ENCODE measurements at regions not wholly inside any gene's neighbourhood (a gene's known extent, or its start where the extent isn't known, plus 50 kb on each side); places are given as distances from the start of the nearest gene placed in this dataset.

DNA sequence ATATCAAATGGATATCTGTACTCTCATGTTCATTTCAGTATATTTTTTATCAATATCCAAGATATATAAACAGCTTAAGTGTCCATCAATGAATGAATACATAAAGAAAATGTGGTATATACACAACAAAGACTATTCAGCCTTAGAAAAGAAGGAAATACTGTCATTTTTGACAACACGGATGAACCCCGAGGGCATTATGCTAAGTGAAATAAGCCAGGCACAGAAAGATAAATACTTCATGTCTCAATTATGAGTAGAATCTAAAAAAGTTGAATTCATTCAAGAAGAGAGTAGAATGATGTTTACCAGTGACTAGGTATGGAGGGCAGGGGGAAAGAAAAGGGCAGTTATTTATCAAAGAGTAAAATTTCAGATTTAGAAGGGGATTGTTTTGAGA lies 949.8 kb upstream of the TYRP1 start:
- H3K4me1 ChIP-seq: no peaks in the 10 kb centered on the region
- WGBS, 2 donors (ENCODE audit: low coverage in 1 of 2): 71 to 100% methylated on average over 2 of the region's 2 CpGs
- no peaks in the 10 kb centered on the region for H3K36me3 ChIP-seq
- H3K4me3 ChIP-seq: no peak overlapping the region
- TF ChIP-seq POLR2A (IDR thresholded peaks at IDR 0.05) (no peak), POLR2AphosphoS5 (IDR thresholded peaks at IDR 0.05) (no peak)
- H3K27ac ChIP-seq: no peak overlapping the region
- no peaks in the 10 kb centered on the region for H3K9me3 ChIP-seq
- no peak for ATAC-seq
- H3K27me3 ChIP-seq: no peaks in the 10 kb centered on the region

DNA sequence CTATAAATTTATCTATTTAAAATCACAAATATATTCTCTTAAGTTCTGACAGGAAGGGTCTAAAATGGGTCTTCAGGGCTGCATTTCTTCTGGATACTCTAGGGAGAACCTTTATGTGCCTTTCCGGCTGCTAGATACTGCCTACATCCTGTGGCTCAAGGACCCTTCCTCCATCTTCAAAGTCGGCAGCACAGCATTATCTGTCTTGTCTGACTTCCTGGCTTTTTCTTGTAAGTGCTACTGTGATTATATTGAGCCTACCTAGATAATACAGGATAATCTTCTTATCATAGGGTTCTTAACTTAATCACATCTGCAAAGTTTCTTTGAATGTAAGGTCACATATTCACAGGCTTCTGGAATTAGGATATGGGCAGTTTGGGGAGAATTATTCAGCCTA lies 943.8 kb upstream of the TYRP1 start:
- no peak for ATAC-seq
- no peaks in the 10 kb centered on the region for H3K27me3 ChIP-seq
- H3K4me1 ChIP-seq: no peaks in the 10 kb centered on the region
- TF ChIP-seq EP300 (IDR thresholded peaks at IDR 0.05): no peak
- TF ChIP-seq POLR2A (IDR thresholded peaks at IDR 0.05): no peak
- no peak for TF ChIP-seq POLR2AphosphoS5 (IDR thresholded peaks at IDR 0.05)
- TF ChIP-seq, protein P1, sequence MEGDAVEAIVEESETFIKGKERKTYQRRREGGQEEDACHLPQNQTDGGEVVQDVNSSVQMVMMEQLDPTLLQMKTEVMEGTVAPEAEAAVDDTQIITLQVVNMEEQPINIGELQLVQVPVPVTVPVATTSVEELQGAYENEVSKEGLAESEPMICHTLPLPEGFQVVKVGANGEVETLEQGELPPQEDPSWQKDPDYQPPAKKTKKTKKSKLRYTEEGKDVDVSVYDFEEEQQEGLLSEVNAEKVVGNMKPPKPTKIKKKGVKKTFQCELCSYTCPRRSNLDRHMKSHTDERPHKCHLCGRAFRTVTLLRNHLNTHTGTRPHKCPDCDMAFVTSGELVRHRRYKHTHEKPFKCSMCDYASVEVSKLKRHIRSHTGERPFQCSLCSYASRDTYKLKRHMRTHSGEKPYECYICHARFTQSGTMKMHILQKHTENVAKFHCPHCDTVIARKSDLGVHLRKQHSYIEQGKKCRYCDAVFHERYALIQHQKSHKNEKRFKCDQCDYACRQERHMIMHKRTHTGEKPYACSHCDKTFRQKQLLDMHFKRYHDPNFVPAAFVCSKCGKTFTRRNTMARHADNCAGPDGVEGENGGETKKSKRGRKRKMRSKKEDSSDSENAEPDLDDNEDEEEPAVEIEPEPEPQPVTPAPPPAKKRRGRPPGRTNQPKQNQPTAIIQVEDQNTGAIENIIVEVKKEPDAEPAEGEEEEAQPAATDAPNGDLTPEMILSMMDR (IDR thresholded peaks at IDR 0.05): no peak
- H3K36me3 ChIP-seq: no peaks in the 10 kb centered on the region
- no peaks in the 10 kb centered on the region for H3K9me3 ChIP-seq
- 55 to 76% methylated on average over 2 of the region's 2 CpGs for WGBS, 2 donors (ENCODE audit: low coverage in 1 of 2)
- no peak overlapping the region for H3K4me3 ChIP-seq
- no peak overlapping the region for H3K27ac ChIP-seq

DNA sequence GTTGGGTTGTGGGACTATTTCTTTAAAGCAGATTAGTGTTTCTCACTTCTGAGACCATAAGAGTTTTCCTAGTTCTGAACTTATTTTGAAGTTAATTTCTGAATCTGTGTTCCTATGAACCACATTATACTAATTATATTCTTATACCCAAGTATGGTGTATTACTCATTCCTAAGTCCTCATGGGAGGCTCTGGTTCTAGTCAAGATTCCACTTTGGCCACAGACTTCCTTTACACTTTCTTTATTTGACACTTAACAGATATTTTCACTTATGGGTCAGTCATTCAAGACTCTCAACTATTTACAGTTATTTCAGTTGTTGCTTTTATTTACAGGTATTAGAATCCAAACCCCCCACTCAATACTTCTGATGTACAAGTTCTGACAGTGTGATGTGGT lies 937.2 kb upstream of the TYRP1 start:
- Histone ChIP-seq H3K9me3 (no peaks in the 10 kb centered on the region), H3K36me3 (no peaks in the 10 kb centered on the region), H3K27me3 (no peaks in the 10 kb centered on the region), H3K27ac (no peak overlapping the region), H3K4me3 (no peak overlapping the region), H3K4me1 (no peaks in the 10 kb centered on the region)
- no peak for TF ChIP-seq POLR2AphosphoS5 (IDR thresholded peaks at IDR 0.05)
- TF ChIP-seq EP300 (IDR thresholded peaks at IDR 0.05): no peak
- TF ChIP-seq, protein P1 (IDR thresholded peaks at IDR 0.05): no peak
- no peak for TF ChIP-seq POLR2A (IDR thresholded peaks at IDR 0.05)
- ATAC-seq: no peak

DNA sequence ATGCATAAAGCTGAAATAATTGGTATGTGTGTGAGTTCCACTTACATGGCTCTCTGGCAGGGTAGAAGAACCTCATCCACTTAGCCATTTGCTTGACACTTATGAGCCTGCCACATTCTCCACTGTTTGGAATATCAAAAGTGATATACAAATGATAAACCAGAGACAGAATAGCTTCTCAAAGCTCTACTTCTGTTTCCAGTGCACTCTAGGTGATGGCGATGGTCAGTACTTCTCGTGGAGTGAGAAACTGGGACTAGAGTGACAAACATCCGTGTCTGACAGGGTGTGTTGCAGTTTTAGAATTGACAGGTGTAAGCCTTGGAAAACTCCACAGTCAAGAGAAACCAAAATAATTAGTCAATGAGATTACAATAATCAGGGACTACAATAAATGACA lies 935.8 kb upstream of the TYRP1 start:
- Histone ChIP-seq H3K4me1 (no peaks in the 10 kb centered on the region), H3K36me3 (no peaks in the 10 kb centered on the region), H3K27ac (no peak overlapping the region), H3K4me3 (no peak overlapping the region), H3K27me3 (no peaks in the 10 kb centered on the region), H3K9me3 (no peaks in the 10 kb centered on the region)
- 89 to 95% methylated on average over 3 of the region's 3 CpGs for WGBS, 2 donors (ENCODE audit: low coverage in 1 of 2)
- TF ChIP-seq EP300 (IDR thresholded peaks at IDR 0.05) (no peak), POLR2AphosphoS5 (IDR thresholded peaks at IDR 0.05) (no peak), POLR2A (IDR thresholded peaks at IDR 0.05) (no peak)
- TF ChIP-seq, protein P1 (IDR thresholded peaks at IDR 0.05): no peak
- no peak for ATAC-seq

DNA sequence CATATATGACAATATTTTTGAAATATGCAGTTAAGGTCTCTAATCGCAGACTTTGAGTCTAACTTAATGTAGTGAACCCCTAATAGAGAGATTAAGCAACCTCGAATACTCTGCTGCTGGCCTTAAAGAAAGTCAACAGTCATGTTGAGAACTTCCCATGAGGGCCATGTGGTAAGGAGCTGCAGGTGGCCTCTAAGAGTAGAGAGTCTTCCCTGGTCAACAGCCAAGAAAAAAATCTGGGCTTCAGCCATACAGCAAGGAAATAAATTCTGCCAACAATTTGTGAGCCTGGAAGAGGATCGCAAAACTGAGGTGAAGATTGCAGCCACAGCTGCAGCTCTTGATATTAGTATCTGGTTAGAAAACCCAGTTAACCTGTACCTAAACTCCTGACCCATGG lies 935.2 kb upstream of the TYRP1 start:
- no peaks in the 10 kb centered on the region for H3K4me1 ChIP-seq
- H3K4me3 ChIP-seq: no peak overlapping the region
- no peak overlapping the region for H3K27ac ChIP-seq
- H3K36me3 ChIP-seq: no peaks in the 10 kb centered on the region
- no peaks in the 10 kb centered on the region for H3K27me3 ChIP-seq
- no peak for ATAC-seq
- WGBS, 2 donors (ENCODE audit: low coverage in 1 of 2): 67 to 73% methylated on average over 3 of the region's 3 CpGs
- H3K9me3 ChIP-seq: no peaks in the 10 kb centered on the region
- no peak for TF ChIP-seq EP300 (IDR thresholded peaks at IDR 0.05)
- TF ChIP-seq, protein P1 (IDR thresholded peaks at IDR 0.05): no peak

DNA sequence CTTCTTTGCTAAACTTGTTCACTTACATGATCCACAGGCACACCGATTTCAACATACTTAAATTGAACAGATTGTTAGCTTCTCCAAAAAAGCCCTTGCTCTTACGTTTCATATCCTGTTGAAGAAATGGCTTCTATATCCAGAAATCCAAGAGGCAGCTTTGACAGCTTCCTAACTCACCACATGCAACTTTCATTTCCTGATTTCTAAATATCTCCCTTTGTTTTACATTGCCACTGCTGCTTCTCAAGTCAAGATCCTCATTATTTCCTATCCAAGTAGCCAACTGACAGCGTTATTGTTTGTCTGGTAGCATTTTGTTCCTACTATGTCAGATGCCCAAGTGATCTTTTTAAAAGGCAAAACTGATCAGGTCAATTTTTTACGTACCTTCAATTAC lies 913.2 kb upstream of the TYRP1 start:
- no peak for ATAC-seq
- no peak for TF ChIP-seq EP300 (IDR thresholded peaks at IDR 0.05)
- no peaks in the 10 kb centered on the region for H3K27me3 ChIP-seq
- no peak overlapping the region for H3K4me3 ChIP-seq
- no peak overlapping the region for H3K27ac ChIP-seq
- H3K4me1 ChIP-seq: no peaks in the 10 kb centered on the region
- no peaks in the 10 kb centered on the region for H3K36me3 ChIP-seq
- 74 to 76% methylated on average over 4 of the region's 4 CpGs for WGBS, 2 donors (ENCODE audit: low coverage in 1 of 2)
- H3K9me3 ChIP-seq: no peaks in the 10 kb centered on the region

Measured in gastroesophageal sphincter (tissue), 4 donors.